ENCODE measurements at regions not wholly inside any gene's neighbourhood (a gene's known extent, or its start where the extent isn't known, plus 50 kb on each side); places are given as distances from the start of the nearest gene placed in this dataset.

- TF ChIP-seq POLR2A (IDR thresholded peaks at IDR 0.05): no peak
- TF ChIP-seq, protein P1, sequence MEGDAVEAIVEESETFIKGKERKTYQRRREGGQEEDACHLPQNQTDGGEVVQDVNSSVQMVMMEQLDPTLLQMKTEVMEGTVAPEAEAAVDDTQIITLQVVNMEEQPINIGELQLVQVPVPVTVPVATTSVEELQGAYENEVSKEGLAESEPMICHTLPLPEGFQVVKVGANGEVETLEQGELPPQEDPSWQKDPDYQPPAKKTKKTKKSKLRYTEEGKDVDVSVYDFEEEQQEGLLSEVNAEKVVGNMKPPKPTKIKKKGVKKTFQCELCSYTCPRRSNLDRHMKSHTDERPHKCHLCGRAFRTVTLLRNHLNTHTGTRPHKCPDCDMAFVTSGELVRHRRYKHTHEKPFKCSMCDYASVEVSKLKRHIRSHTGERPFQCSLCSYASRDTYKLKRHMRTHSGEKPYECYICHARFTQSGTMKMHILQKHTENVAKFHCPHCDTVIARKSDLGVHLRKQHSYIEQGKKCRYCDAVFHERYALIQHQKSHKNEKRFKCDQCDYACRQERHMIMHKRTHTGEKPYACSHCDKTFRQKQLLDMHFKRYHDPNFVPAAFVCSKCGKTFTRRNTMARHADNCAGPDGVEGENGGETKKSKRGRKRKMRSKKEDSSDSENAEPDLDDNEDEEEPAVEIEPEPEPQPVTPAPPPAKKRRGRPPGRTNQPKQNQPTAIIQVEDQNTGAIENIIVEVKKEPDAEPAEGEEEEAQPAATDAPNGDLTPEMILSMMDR (IDR thresholded peaks at IDR 0.05): no peak
- H3K4me1 ChIP-seq: no peaks in the 10 kb centered on the region
- H3K4me3 ChIP-seq: no peak overlapping the region
- 88 to 94% methylated on average over 1 of the region's 1 CpG for WGBS, 2 donors
- DNase-seq: no peak
- no peaks in the 10 kb centered on the region for H3K36me3 ChIP-seq
- intact Hi-C loops (cut with DNase I): no loop called here
- H3K27me3 ChIP-seq: no peaks in the 10 kb centered on the region
- H3K9me3 ChIP-seq: no peaks in the 10 kb centered on the region
- no peak overlapping the region for H3K27ac ChIP-seq
Observed at GRCh38 chr20:12763406-12763805, 245.4 kb upstream of the SPTLC3 start.

DNA sequence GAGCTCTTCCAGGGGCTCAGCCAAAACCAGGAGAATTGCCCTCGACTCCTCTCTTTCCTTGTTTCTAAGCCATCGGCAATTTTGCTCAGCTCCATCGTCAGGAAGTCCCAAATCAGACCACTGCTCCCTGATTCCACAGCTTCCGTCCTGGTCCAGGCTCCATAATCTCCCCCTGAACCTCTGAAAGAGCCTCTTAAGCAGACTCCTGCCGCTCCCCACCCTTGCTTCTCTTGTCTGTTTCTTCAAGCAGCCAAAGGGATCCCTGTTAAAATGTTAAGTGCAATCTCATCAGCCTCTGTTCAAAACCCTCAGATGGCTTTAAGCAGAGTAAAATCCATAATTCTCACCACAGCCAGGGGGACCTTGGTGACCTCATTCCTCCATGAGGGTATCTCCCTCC is 244.7 kb upstream of the SPTLC3 start:
- Histone ChIP-seq H3K36me3 (no peaks in the 10 kb centered on the region), H3K27ac (no peak overlapping the region), H3K4me3 (no peak overlapping the region), H3K27me3 (no peaks in the 10 kb centered on the region), H3K4me1 (no peaks in the 10 kb centered on the region), H3K9me3 (no peaks in the 10 kb centered on the region)
- no peak for DNase-seq
- intact Hi-C loops (cut with DNase I): no loop called here
- 53 to 57% methylated on average over 5 of the region's 5 CpGs for WGBS, 2 donors
- TF ChIP-seq, protein P1 (IDR thresholded peaks at IDR 0.05): no peak
- TF ChIP-seq POLR2A (IDR thresholded peaks at IDR 0.05): no peak

DNA sequence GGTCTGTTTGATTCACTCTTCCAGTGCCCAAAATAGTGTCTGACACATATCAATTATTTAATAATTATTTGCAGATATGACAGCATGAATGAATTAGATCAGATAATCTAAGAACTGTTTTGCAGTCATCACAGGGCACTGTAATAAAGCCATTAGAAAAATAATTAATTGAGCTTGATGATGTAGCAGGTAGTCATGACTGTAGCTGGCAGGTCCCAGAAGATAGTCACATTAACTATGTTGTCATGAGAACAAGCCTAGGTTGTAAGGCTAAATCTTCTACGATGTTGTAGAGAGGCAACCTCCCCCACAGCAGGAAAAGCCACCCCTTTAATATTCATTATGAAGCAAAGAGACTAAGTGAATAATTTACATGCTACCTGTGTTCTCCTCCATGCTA is 243.9 kb upstream of the SPTLC3 start:
- no peak overlapping the region for H3K4me3 ChIP-seq
- H3K9me3 ChIP-seq: no peaks in the 10 kb centered on the region
- H3K4me1 ChIP-seq: no peaks in the 10 kb centered on the region
- WGBS, 2 donors: 0% methylated on average over 1 of the region's 1 CpG
- no peaks in the 10 kb centered on the region for H3K36me3 ChIP-seq
- no peak for DNase-seq
- intact Hi-C loops (cut with DNase I): no loop called here
- TF ChIP-seq, protein P1 (IDR thresholded peaks at IDR 0.05): no peak
- no peak for TF ChIP-seq POLR2A (IDR thresholded peaks at IDR 0.05)
- H3K27me3 ChIP-seq: no peaks in the 10 kb centered on the region
- H3K27ac ChIP-seq: no peak overlapping the region

DNA sequence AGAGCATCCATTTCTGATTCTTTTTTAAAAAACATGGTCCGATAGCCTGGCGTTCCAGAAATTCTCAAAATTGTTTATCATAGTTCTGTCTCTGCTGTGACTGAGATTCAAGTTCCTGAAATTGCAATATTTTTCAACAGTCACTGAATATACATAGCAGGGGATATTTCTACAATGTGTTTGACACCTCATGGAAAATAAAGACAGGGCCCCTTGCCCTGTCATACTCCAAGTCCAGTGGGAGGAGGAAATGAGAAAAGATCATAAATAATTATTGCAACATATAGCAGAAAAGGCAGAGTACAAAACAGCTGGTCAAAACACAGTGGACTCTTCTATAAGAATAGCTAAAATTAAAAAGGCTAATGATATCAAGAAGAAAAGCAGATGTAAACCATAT is 234.8 kb upstream of the SPTLC3 start:
- TF ChIP-seq, protein P1 (IDR thresholded peaks at IDR 0.05): no peak
- TF ChIP-seq POLR2A (IDR thresholded peaks at IDR 0.05): no peak
- H3K36me3 ChIP-seq: no peaks in the 10 kb centered on the region
- WGBS, 2 donors: 80 to 86% methylated on average over 2 of the region's 2 CpGs
- DNase-seq: no peak
- intact Hi-C loops (cut with DNase I): no loop called here
- no peaks in the 10 kb centered on the region for H3K4me1 ChIP-seq
- no peaks in the 10 kb centered on the region for H3K9me3 ChIP-seq
- H3K27me3 ChIP-seq: no peaks in the 10 kb centered on the region
- H3K4me3 ChIP-seq: no peak overlapping the region
- no peak overlapping the region for H3K27ac ChIP-seq

GRCh38 chr20:12775041-12775440 is 233.7 kb upstream of the SPTLC3 start:
- Histone ChIP-seq H3K36me3 (no peaks in the 10 kb centered on the region), H3K27me3 (no peaks in the 10 kb centered on the region), H3K4me1 (no peaks in the 10 kb centered on the region), H3K27ac (no peak overlapping the region), H3K4me3 (no peak overlapping the region), H3K9me3 (no peaks in the 10 kb centered on the region)
- intact Hi-C loops (cut with DNase I): no loop called here
- 50 to 62% methylated on average over 5 of the region's 5 CpGs for WGBS, 2 donors
- no peak for TF ChIP-seq POLR2A (IDR thresholded peaks at IDR 0.05)
- TF ChIP-seq, protein P1 (IDR thresholded peaks at IDR 0.05): no peak
- no peak for DNase-seq
